ENCODE measurements at regions not wholly inside any gene's neighbourhood (a gene's known extent, or its start where the extent isn't known, plus 50 kb on each side); places are given as distances from the start of the nearest gene placed in this dataset.

- H3K36me3 Mint-ChIP-seq (ENCODE audit: low read depth), result no peaks in the 10 kb centered on the region; the same call in 1 of the 2 replicates
Observed at GRCh38 chr1:87629673-87630072, 301.0 kb downstream of the LMO4 start.

GRCh38 chr1:87632232-87632631 lies 303.6 kb downstream of the LMO4 start:
- Mint-ChIP-seq H3K27me3 (ENCODE audit: insufficient read depth) (no peaks in the 10 kb centered on the region), H3K36me3 (ENCODE audit: low read depth) (no peaks in the 10 kb centered on the region; the same call in 1 of the 2 replicates), H3K4me3 (no peak overlapping the region), H3K9me3 (peaks cover 24% of the 10 kb centered on the region), H3K4me1 (ENCODE audit: low read depth) (no peaks in the 10 kb centered on the region), H3K27ac (no peak overlapping the region)
- TF ChIP-seq CTCF (IDR thresholded peaks at IDR 0.05), result no peak
- DNase-seq, result no peak

More at GRCh38 chr1:87629673-87630072, 301.0 kb downstream of the LMO4 start:
- DNase-seq, result no peak
- TF ChIP-seq CTCF (IDR thresholded peaks at IDR 0.05), result no peak
- Mint-ChIP-seq H3K4me1 (ENCODE audit: low read depth) (no peaks in the 10 kb centered on the region), H3K4me3 (no peak overlapping the region), H3K9me3 (peaks cover 16% of the 10 kb centered on the region), H3K27ac (no peak overlapping the region), H3K27me3 (ENCODE audit: insufficient read depth) (no peaks in the 10 kb centered on the region)

GRCh38 chr1:87636198-87636892 lies 307.7 kb downstream of the LMO4 start:
- no peak for DNase-seq
- Mint-ChIP-seq H3K9me3 (peaks cover 24% of the 10 kb centered on the region), H3K27ac (no peak overlapping the region), H3K36me3 (ENCODE audit: low read depth) (no peaks in the 10 kb centered on the region; the same call in 1 of the 2 replicates), H3K4me1 (ENCODE audit: low read depth) (no peaks in the 10 kb centered on the region), H3K27me3 (ENCODE audit: insufficient read depth) (no peaks in the 10 kb centered on the region; the same call in 1 of the 2 replicates), H3K4me3 (no peak overlapping the region)
- no peak for TF ChIP-seq CTCF (IDR thresholded peaks at IDR 0.05)

GRCh38 chr1:87638636-87639035 lies 310.0 kb downstream of the LMO4 start:
- no peak overlapping the region for H3K4me3 Mint-ChIP-seq
- no peak for TF ChIP-seq CTCF (IDR thresholded peaks at IDR 0.05)

GRCh38 chr1:87641996-87642395 lies 313.3 kb downstream of the LMO4 start:
- H3K27me3 Mint-ChIP-seq (ENCODE audit: insufficient read depth), result no peaks in the 10 kb centered on the region; the same call in 1 of the 2 replicates
- DNase-seq, result no peak
- peaks cover 22% of the 10 kb centered on the region for H3K4me1 Mint-ChIP-seq (ENCODE audit: low read depth)
- no peak for TF ChIP-seq CTCF (IDR thresholded peaks at IDR 0.05)
- H3K36me3 Mint-ChIP-seq (ENCODE audit: low read depth), result no peaks in the 10 kb centered on the region
- H3K4me3 Mint-ChIP-seq, result no peak overlapping the region
- H3K9me3 Mint-ChIP-seq, result no peaks in the 10 kb centered on the region
- H3K27ac Mint-ChIP-seq, result no peak overlapping the region

More at GRCh38 chr1:87638636-87639035, 310.0 kb downstream of the LMO4 start:
- Mint-ChIP-seq H3K27ac (no peak overlapping the region), H3K36me3 (ENCODE audit: low read depth) (no peaks in the 10 kb centered on the region; the same call in 1 of the 2 replicates), H3K4me1 (ENCODE audit: low read depth) (peaks cover 3% of the 10 kb centered on the region; the same call in 1 of the 2 replicates), H3K27me3 (ENCODE audit: insufficient read depth) (no peaks in the 10 kb centered on the region; the same call in 1 of the 2 replicates), H3K9me3 (peaks cover 18% of the 10 kb centered on the region)
- no peak for DNase-seq
